AG09309 (cell line): ENCODE measurements at regions not wholly inside any gene's neighbourhood (a gene's known extent, or its start where the extent isn't known, plus 50 kb on each side); places are given as distances from the start of the nearest gene placed in this dataset.

Experiments
- DNase-seq: peaks from one replicate; pipeline ENCODE4 v3.0.0-alpha.2; 2010; ENCODE audit warnings: low read depth
- H3K4me3 ChIP-seq: 2 replicates; pipeline ENCODE4 v1.5.1; 2011; ENCODE audit warnings: mild to moderate bottlenecking, low read depth, low read length, moderate library complexity; ENCODE audit not compliant: control insufficient read depth
- TF ChIP-seq, protein P1 (sequence below): IDR thresholded peaks from 2 replicates; pipeline ENCODE4 v1.5.1; 2011; ENCODE audit warnings: mild to moderate bottlenecking, low read depth, low read length, inconsistent platforms; ENCODE audit not compliant: insufficient read depth, control insufficient read depth; ENCODE audit errors: missing control alignments

DNA sequence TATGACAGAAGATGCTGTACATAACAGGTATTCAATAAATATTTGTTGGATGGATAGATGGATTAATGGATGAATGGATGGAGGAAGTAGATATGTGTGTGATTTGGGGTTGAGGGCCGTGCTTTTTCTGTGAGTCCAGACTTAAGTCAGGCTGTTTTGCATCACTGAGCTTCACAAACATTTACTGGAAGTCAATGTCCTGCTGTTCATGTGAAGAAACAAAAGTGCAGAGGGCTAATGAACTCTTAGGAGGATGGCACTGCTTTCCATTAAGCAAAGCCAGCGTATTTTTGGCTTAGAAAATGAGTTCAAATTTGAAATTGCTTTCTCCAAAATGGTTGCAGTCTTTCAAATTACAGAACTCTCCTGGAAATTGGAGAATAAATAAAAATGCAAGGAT is 260.6 kb upstream of the SASH1 start:
- H3K4me3 ChIP-seq, result no peak overlapping the region
- no peak for DNase-seq
- TF ChIP-seq, protein P1, sequence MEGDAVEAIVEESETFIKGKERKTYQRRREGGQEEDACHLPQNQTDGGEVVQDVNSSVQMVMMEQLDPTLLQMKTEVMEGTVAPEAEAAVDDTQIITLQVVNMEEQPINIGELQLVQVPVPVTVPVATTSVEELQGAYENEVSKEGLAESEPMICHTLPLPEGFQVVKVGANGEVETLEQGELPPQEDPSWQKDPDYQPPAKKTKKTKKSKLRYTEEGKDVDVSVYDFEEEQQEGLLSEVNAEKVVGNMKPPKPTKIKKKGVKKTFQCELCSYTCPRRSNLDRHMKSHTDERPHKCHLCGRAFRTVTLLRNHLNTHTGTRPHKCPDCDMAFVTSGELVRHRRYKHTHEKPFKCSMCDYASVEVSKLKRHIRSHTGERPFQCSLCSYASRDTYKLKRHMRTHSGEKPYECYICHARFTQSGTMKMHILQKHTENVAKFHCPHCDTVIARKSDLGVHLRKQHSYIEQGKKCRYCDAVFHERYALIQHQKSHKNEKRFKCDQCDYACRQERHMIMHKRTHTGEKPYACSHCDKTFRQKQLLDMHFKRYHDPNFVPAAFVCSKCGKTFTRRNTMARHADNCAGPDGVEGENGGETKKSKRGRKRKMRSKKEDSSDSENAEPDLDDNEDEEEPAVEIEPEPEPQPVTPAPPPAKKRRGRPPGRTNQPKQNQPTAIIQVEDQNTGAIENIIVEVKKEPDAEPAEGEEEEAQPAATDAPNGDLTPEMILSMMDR, result no peak

DNA sequence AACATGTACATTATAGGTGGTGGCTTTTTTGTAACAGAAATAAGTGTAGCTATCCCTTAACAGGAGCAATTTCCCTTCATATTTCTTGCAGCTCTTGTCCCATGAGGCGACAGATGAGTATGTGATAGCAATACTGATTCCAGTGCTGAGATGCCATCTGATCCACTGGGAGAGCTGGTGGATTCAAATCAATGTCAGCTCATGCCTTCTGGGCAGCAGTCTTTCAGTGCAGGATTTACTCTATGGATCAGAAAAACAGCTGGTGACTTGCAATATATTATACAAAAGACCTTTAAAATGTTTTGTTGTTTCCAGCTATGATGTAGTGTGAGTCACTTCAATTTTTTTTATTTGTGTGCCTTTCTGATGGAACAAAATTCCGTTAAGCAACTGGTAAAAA is 259.9 kb upstream of the SASH1 start:
- TF ChIP-seq, protein P1, result no peak
- no peak overlapping the region for H3K4me3 ChIP-seq
- DNase-seq, result no peak

- TF ChIP-seq, protein P1, result no peak
- DNase-seq, result peak; percentile 14
These were observed 256.9 kb upstream of the SASH1 start for GRCh38 chr6:148085631-148086331.

GRCh38 chr6:148086386-148086785 is 256.3 kb upstream of the SASH1 start:
- H3K4me3 ChIP-seq, result no peak overlapping the region
- DNase-seq, result no peak
- TF ChIP-seq, protein P1, result no peak

More at GRCh38 chr6:148085631-148086331, 256.9 kb upstream of the SASH1 start:
- H3K4me3 ChIP-seq, result no peak overlapping the region

- TF ChIP-seq, protein P1, result no peak
- no peak overlapping the region for H3K4me3 ChIP-seq
- DNase-seq, result no peak
These were observed 255.8 kb upstream of the SASH1 start for GRCh38 chr6:148086843-148087242.

DNA sequence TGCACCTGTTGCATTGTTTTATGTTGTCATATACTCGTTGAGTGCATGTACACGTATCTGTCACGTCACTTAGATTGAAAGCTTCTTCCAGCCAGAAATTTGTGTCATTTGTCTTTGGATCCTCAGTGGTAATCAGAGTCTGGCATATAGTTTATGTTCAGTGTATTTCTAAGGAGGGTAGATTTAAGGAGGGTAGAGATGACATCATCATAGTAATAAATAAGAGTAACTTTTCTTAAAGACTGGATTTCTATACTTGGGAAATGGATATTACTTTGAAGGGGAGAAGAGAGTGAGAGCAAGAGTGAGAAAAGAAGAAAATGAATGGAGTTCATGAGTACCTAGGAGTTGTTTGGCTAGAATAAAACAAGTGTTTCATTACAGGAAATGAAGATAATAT is 255.0 kb upstream of the SASH1 start:
- H3K4me3 ChIP-seq, result no peak overlapping the region
- no peak for DNase-seq
- TF ChIP-seq, protein P1, result no peak
